T follicular helper cell (primary cell): ENCODE measurements at regions not wholly inside any gene's neighbourhood (a gene's known extent, or its start where the extent isn't known, plus 50 kb on each side); places are given as distances from the start of the nearest gene placed in this dataset.

Source experiments
- DNase-seq: peaks from one replicate; pipeline ENCODE4 v3.0.0-alpha.2; 2020; ENCODE audit warnings: low read depth

- DNase-seq: no peak
Observed at GRCh38 chr5:89989776-89990175, 419.8 kb downstream of the CETN3 start.

- DNase-seq: no peak
Observed at GRCh38 chr5:89988998-89989655, 420.4 kb downstream of the CETN3 start.

- DNase-seq: no peak
Observed at GRCh38 chr5:89988129-89988810, 421.3 kb downstream of the CETN3 start.

- DNase-seq: no peak
Observed at GRCh38 chr5:89983216-89983615, 426.3 kb downstream of the CETN3 start.

GRCh38 chr5:89981878-89982773, 427.4 kb downstream of the CETN3 start:
- no peak for DNase-seq

- no peak for DNase-seq
Observed at GRCh38 chr5:89981021-89981420, 428.5 kb downstream of the CETN3 start.

- no peak for DNase-seq
Observed at GRCh38 chr5:89973516-89973915, 436.0 kb downstream of the CETN3 start.

- DNase-seq: no peak
Observed at GRCh38 chr5:89972901-89973300, 436.7 kb downstream of the CETN3 start.

- DNase-seq: no peak
Observed at GRCh38 chr5:89968958-89969381, 440.6 kb downstream of the CETN3 start.

GRCh38 chr5:89967771-89968444, 441.6 kb downstream of the CETN3 start:
- no peak for DNase-seq

GRCh38 chr5:89956838-89957237, 452.7 kb downstream of the CETN3 start:
- DNase-seq: no peak

GRCh38 chr5:89954916-89955315, 454.6 kb downstream of the CETN3 start:
- no peak for DNase-seq

- DNase-seq: no peak
Observed at GRCh38 chr5:89951876-89952275, 457.7 kb downstream of the CETN3 start.

- no peak for DNase-seq
Observed at GRCh38 chr5:89950234-89950633, 459.3 kb downstream of the CETN3 start.

- DNase-seq: no peak
Observed at GRCh38 chr5:89948977-89949376, 460.6 kb downstream of the CETN3 start.

- DNase-seq: no peak
Observed at GRCh38 chr5:89946916-89947315, 462.6 kb downstream of the CETN3 start.

GRCh38 chr5:89946508-89946907, 463.0 kb downstream of the CETN3 start:
- no peak for DNase-seq

- DNase-seq: no peak
Observed at GRCh38 chr5:89942171-89942570, 467.4 kb downstream of the CETN3 start.

GRCh38 chr5:89936576-89936975, 473.0 kb downstream of the CETN3 start:
- no peak for DNase-seq

- no peak for DNase-seq
Observed at GRCh38 chr5:89934069-89934468, 475.5 kb downstream of the CETN3 start.

GRCh38 chr5:89932771-89933181, 476.8 kb downstream of the CETN3 start:
- DNase-seq: no peak
